ENCODE measurements at regions not wholly inside any gene's neighbourhood (a gene's known extent, or its start where the extent isn't known, plus 50 kb on each side); places are given as distances from the start of the nearest gene placed in this dataset.

- TF ChIP-seq CTCF (IDR thresholded peaks at IDR 0.05; ENCODE audit: insufficient read depth, low read length) (no peak), POLR2AphosphoS5 (IDR thresholded peaks at IDR 0.05; ENCODE audit: low read depth) (no peak), REST (IDR thresholded peaks at IDR 0.05; ENCODE audit: insufficient replicate concordance, low read depth) (no peak), GABPA (IDR thresholded peaks at IDR 0.05; ENCODE audit: low read depth) (no peak), SPI1 (IDR thresholded peaks at IDR 0.05; ENCODE audit: borderline replicate concordance, low read depth) (peak; percentile 79; the same call in 1 of the 2 replicates)
Observed at GRCh38 chr5:18091142-18091541, 456.9 kb downstream of the TAF11L14 start.

Data from HL-60 (cell line).